NCI-H82 treated with DMSO at 0.1 percent for 48 hours (cell line): ENCODE measurements at regions not wholly inside any gene's neighbourhood (a gene's known extent, or its start where the extent isn't known, plus 50 kb on each side); places are given as distances from the start of the nearest gene placed in this dataset.

Source experiments
- DNase-seq: peaks from one replicate; lab custom pipeline; 2025; ENCODE audit not compliant: unreplicated experiment; lab: John Stamatoyannopoulos, UW

DNA sequence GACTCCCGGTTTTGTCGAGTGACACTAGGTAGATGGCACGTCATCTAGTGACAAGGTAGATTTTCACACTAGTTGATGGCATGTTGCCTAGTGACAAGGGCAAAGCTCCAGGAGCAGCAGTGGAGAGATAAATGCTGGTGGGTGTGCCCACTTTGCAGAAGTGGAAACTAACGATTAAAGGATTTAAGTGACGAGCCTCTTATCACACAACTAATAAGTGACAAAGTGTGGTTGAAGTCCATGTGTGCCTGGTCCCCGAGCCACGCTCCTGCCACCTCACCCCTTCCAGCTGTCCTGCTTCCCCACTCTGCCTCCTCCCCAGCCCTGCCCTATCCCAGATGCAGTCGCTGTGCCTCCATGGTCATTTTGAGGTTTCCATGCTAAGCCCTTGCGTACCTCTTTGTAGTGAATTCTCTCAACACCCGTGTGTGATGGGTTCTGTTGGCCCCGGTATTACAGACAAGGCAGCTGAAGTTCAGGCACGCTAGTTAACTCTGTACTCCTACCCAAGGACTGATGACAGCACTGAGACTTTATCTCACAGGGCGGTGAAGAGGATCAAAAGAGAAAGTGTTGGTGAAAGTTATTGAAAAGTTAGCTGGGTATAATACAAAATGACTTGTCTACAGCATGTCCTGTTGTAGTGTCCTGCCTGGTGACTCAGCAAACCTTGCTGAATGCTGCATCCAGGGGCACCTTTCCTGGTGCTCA lies 113.4 kb upstream of the GLI2 start:
- no peak for DNase-seq

DNA sequence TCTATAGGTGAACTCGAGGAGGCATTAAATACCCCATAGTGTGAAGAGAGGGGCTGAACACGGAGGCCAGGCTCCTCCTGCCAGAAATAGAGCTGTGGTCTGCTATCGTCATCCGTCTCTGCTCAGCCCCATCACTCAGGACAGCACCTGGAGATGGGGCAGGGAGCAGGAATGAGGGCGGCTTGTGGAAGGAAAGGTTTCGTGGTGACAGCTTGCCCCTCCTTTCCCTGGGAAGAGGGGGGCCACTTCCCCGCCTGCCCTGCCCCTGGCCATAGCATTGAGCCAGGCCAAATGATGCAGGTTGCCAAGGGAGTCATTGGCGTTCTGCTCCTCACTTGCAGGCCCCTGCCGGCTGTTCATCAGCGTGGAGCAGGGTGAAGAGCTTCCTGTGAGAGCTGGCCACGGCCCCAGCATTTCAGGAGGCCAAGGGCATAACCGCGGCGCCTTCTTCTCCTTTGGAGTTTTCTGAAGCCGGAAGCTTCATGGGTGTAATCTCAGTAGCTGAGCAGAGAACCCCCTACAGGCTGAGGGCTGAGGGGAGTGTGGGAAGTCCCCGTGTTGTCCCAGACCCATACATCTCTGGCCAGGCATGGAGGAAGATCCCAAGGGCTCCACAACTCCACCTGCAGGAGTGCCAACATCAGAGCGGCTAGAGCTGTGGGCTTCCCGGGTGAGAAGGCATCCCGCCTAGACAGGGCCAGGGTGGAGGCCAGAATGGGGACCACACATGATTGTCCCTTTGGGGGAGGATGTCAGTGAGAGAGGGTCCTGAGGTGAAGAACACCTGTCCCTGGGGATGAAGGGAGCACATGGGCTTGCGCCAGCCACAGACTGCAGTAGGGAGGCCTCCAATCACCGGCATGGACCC lies 112.5 kb upstream of the GLI2 start:
- no peak for DNase-seq

DNA sequence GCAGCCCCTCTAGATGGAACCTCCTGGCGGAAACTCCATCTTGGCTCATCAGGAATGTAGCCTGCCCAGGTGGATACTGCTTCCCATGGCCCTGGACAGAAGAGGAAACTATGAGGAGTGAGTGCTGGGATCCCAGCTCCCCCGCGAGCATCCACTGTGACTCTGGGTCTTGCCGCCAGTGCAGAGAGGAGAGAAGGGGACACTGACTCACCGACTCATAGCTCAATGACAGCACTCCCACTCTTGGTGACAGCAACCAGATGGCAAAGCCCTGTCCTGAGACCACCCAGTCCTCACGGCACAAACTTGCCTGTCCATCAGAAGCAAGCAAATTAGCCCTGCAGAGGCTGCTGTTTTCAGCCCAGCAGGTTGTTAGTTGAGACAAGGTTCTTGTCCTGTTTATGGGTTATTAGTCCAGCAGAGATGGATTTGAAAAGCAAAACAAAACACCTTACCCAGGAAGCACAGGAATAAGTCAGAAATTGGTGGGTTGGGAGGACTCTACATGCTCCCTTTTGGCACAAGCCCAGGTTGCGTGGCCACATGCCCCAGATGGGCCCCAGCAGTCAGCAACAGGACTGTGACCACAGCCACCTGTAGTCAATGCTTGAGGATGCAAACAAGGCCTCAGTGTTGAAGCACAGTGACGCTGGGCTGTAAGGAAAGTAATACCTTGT lies 111.5 kb upstream of the GLI2 start:
- DNase-seq, result no peak

DNA sequence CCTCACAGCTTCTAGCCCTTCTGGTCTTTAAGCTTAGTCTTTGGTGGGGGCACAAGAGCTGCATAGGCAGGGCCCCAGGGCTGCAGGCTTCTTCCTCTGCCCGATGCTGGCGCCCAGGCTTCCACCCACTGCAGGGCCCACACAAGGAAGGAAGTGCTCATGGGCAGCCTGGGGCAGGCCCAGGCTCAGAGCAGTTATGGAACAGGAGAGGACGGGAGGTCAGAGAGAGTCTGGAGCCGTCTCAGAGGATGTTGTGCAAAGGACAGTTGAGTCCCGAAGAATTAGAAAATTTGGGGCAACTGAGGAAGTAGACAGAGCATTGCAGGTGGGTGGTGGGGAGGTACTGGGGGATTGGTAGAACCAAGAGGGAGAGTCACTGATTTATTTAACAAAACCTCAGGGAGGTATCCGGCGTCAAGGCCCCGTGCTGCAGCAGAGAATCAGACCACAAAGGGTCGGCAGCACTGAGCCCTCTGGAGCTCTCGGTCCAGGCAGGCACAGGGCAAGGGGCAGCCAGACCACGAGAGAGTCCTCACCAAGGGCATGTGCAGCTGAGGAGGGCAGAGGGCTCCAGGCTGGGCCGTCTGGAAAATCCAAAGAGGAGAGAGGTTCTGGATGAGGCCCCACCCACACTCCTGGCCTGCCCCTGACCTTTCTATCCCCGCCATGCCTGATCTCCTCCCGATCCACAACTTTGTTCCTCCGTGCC lies 110.8 kb upstream of the GLI2 start:
- no peak for DNase-seq

DNA sequence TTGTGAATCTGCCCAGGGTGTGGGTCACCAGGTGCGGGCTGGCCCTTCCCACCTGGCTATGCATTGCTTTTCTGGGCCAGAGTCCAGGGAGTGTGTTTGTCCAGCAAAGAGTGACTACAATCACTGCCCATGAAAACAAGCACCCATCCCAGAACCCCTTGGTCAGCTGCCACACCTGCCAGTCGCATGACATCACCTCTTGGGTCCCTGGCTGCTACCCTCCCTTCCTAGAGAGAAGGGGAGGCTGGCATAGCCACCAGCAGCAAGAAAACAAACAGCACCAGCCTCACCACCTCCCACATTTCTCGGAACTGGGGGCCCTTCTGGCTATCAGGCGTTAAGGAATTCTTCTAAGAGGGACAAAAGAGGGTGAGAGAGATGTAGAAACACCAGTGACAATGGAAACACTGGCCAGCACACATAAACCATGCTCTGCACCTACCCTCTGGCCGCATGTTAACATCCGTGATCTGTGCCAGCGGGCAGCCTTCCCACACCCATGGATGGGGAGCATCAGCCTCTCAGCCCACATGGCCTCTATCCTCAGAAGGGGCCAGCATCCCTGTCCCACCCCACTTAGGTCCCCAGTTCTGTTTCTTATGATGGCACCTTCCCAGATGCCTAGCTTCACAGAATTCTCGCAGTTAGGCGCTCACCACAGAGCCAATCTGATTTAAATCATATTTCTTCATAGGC lies 109.7 kb upstream of the GLI2 start:
- no peak for DNase-seq

DNA sequence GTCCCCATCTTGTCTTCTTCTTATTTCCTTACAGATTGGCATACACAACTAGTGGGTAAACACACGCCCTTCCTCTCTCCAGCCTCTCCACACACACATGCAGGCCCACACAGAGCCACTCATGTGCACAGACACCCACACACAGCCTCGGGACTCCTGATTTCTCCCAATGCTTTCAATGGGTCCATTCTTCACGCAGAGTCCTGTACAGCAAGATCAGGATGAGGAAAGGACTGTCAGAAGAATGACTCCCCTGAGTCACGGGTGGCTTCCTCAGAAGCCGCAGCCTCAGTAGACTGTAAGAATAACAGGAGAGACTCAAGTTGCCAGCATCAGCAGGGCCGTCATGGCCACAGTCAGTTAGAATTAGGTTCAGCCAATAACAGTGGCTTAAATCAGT lies 109.1 kb upstream of the GLI2 start:
- DNase-seq, result no peak

DNA sequence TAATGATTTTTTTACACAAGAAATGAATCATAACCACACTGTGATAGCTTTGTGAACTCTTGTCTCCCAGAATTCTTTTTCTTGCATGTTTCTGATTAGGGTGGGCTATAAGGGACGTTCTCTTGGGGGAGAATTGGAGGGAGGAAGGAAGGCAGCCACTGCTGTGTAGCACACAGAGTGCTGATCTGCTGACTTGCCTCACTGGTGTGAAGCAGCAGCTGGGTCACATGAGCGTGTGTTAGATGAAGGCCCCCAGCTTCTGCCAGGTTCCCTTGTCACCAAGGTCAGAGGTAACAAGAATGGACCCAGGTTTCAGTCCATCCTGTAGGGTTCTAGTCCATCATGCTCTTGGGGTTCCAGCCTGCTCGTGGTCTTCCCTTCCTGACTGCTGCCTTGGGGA lies 107.4 kb upstream of the GLI2 start:
- DNase-seq, result no peak

DNA sequence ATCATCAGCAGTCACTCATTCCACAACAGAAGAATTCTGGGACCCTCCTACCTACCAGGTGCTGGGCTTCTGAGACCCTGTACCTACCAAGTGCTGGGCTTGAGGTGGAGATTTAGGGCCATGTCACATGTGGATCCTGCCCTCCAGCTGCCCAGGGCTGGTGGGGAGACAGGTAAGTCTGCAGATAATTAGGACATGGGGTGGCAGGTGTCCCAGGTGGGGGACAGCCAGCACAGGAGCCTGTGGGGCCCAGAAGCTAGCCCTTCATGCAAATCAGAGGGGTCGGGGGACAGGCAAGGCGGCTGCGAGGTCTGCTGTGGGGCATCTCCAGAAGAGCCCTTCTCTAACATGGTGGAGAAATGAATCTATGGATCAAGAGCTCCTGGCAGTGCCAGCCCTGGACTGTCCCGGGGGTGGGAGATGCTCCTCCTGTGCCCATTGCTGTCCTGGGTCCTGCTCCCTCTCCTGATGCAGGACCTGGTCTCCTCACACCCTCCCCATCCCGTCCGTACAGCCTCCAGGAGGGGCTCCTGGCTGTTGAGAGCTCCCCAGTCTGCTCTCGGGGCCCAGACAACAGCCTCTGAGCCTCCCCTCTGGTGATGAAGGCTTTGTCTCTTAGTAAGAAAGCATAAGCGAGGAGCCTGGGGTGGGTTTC lies 106.3 kb upstream of the GLI2 start:
- DNase-seq, result no peak

DNA sequence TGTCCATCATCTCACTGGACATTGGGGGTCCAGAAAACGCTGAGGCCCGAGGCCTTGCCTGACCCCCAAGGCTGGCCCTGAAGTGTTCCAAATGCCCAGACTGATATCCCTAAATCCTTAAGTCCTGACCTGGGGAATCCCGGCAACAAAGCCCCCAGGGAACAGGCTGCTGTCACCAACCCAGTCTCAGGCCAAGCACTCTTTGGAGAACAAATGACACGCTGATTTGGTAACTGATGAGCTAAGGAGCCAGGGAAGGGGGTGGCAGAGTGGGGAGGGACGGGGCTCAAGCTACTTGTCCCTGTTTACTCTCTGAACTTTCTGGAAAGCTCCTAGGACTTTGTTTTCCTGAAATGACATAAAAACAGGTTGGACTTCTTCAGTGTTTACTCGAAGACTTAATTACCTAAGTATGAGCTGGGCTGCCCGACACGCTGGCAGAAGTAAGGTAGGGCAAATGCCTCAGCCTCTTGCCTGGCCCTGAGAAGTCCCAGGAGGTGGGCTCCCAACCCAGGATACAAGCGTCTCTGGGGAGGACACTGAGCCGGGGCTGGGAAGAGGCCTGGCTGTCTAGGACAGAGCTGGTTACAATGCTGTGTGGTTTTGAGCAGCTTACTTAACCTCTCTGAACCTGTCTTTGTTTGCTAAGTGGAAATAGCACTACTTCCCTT lies 105.5 kb upstream of the GLI2 start:
- no peak for DNase-seq

DNA sequence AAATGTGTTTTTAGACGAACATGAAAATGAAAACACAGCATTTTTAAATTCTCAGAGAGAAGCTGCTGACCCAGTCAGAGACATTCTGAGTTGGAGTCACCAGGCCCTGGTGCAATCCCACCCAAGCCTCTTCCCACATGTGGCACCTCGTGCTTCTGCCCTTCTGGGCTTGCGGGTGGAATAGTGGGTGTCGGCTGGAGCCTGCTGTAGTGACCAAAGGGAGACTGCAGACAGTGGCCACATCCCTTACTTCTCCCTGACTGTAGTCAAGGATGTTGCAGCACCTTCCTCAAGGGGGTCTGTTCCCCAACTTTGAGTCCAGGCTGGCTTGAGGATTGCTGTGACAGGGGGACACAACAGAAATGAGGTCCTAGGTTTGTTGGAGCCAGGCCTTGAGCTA lies 104.4 kb upstream of the GLI2 start:
- DNase-seq, result no peak

DNA sequence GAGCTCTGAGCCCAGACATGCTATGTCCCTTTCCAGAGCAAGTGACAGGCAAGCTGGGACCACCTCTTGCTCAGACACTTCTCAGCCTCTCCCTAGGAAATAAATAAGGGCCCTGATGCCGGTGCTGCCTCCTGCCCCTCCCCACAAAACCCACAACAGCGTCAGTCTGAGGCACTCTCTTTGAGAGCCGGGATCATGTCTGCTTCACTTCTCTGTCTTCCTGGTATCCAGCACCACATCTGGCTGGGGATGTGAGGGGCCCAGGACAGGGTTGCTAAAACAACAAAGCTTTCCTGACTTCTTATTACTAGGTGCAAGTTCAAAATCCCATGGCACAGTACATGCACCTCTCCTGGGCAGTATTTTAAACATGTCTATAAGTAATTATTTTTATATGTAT lies 103.9 kb upstream of the GLI2 start:
- DNase-seq, result no peak

DNA sequence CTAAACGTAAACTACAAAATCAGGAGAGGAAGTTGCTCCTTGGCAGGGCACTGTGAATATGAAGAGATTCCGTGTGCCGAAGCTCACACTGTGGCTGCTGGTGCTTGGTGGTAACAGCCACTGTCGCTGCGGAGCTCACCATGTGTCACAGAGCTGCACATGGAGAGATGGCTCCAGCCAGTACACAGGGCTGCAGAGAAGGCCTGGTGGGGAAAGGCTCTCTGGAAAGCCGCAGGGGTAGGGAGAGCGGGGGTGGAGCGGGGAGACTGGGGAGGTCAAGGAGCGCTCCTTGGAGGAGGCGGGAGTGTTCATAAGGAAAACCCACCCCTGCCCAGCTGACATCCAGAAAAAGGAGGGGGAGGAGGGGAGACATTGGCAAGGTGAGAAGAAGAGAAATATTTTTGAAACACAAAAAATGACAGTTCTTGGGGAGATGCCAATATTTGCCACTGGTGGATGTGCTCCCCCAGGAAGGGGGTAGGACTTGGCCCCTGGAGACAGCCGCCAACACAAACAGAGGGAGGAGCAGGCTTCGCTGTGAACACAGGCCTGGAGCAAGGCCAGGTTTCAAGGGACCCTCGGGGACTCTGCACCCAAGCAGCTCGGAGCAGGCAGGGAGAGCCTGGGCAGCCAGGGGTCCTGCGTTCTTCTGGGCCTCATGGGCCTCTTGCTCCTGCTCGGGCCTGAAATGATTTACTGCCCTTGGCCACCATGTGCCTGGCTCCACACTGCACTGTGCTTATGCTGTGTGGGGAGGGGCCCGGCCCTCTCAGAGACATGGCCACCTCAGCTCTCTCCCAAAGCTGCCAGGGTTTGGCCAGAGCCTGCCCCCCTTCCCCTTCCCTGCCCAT lies 102.6 kb upstream of the GLI2 start:
- no peak for DNase-seq

DNA sequence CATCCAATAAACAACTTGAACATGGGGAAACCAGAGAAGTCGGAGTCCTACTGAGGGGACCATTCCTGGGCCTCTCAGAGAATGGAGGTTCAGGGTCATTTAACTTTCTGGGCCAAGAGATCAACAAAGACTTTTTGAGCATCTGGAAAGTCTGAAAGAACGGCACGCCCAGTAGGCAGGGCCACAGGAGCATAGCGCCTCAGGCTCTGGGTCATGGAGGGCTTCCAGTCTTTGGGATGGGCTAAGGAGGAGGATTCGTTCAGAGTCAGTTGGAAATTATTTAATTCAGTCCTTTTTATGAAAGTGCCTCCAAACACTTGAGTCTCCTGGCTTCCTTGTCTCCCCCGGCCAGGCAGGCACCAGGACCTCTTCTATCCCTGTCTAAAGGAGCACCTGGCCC lies 101.1 kb upstream of the GLI2 start:
- no peak for DNase-seq

DNA sequence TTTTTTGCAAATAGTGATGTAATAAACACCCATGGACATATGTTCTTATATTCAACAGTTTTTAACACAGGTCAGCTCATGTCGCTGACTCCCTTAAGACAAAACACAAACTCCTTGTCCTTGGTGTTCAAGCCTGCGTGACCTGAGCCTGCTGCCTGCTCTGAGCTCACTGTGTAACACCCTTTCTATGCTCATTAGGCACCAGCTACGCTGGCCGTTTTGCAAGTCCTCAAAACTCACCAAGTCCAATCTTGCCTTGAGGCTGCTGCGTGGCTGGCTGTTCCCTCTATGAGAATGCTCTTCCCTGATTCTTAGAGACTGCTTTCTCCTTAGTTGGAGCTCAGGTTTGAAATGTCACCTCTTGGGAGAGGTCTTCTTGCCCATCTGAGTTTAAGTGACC lies 100.5 kb upstream of the GLI2 start:
- no peak for DNase-seq

DNA sequence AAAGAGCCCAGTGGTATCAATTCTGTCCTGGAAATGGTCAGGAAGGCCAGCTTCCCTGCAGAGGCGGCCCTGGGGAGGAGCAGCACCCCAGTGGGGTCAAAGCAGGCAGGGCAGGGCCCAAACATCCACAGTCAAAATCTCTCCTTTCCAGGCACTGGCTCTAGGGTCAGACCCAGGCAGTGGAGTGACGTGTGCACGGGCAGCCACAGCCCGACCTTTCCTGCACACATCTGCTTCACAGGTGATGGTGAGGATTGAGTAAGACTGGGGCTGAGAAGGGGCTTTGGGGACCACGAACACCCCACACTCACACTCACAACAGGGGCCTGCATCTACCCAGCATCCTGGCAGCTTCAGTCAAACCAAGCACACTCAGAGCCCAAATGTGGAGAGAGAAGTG lies 97.8 kb upstream of the GLI2 start:
- no peak for DNase-seq

DNA sequence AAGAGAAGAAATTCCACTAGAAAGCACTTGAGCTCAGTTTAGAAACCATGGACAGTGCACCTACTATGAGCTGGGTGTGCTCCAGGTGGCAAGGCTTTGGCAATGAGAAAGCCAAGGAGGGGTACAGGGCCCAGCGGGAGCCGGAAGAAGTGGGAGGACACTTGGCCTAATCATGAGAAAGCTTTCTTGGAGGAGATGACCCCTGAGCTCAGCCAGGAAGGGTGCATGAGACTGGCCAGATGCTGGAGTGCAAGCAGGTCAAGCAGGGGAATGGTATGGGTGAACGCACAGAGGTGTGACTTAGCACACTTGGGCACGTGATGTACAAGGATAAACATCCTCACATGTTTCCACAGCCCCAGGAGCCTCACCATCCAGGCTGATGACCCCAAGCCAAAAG lies 97.2 kb upstream of the GLI2 start:
- DNase-seq, result no peak

DNA sequence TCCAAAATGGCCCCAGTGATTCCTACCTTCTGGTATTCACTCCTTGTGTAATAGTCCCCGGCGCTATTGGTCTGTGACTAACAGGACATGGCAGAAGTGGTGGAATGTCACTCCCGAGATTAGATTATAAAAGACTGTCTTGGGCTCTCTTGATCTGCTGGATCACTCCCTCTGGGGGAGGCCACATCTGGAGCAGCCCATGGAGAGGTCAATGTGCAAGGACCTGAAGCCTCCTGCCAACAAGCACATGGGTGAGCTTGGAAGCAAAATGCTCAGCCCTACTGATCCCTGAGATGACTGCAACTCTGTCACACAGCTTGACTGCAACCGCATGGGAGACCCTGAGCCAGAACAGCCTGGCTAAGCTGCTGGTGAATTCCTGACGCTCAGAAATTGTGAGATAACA lies 94.3 kb upstream of the GLI2 start:
- DNase-seq, result no peak

DNA sequence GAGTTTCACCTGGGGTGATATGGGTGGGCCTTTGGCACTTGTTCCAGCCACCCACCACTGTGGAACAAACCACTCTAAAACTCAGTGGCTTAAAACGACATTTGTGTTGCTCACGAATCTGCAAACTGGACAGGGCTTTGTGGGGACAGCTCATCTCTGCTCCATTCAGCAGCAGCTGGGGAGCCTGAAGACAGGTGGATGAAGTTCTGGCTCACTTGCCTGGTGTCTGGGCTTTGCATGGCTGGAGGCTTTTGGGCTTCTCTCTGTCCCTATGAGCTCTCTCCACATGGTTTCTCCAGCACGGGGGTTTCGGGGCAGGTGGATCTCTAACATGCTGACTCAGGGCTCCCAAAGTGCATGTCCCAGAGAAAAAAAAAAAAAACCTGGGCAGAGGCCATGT lies 93.0 kb upstream of the GLI2 start:
- DNase-seq, result no peak

DNA sequence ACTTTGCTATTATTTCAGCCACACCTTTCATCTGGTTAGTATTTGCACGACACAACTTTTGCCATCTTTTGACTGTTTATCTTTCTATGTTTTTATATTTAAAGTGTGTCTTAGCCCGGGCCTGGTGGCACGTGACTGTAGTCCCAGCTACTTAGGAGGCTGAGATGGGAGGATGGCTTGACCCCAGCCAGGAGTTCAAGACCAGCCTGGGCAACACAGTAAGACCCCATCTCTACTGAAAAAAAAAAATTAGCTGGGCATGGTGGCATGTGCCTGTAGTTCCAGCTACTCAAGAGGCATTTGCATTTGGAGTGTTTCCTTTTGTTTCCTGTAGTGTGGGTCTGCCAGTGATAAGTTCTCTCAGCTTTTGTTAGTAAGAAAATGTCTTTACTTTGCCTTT lies 88.7 kb upstream of the GLI2 start:
- no peak for DNase-seq
